D721Med (cell line): ENCODE measurements at regions not wholly inside any gene's neighbourhood (a gene's known extent, or its start where the extent isn't known, plus 50 kb on each side); places are given as distances from the start of the nearest gene placed in this dataset.

ENCODE experiments used
- DNase-seq: peaks from one replicate; pipeline ENCODE4 v3.0.0; 2011; ENCODE audit warnings: low spot score; ENCODE audit not compliant: insufficient read length
- FAIRE-seq: peaks from 2 replicates; lab custom pipeline; 2011; peaks lifted over from hg19 to GRCh38; lab: Jason Lieb, UNC
- TF ChIP-seq, protein P1 (sequence below): IDR thresholded peaks from 2 replicates; pipeline ENCODE4 v1.5.1; 2012; ENCODE audit warnings: mild to moderate bottlenecking, control low read depth; ENCODE audit not compliant: insufficient read depth; ENCODE audit errors: missing control alignments

DNA sequence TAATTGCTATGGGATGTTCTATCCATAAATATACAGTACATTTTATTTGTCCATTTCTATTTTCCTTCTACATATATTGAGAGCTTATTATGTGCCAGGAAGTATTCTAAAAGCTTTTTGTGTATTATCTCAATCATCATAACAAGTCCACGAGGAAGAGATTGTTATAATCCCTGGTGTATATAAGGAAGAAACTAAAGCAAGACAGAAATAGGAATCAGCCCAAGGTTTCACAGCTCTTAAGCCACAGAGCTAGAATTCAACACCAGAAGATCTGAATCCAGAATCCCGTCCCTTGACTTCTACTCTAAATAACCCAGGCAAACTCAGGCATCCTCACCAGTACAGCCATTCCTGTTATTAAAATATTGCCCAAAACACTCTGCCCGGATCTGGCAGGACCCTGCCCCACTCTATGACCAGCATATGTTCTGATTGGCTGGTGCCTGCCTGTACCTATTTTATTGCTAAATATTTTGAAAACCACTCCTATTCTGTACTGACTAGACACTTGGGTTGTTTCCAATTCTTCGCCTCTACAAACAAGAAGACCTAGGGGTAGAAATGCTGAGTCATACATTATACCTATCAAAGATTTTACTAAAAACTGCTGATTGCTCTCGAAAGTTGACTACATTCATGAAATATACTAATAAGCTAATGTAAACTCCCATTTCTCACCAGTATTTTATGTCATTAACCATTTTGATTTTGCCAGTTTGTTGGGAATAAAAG is 297.4 kb downstream of the ENC1 start:
- no peak for FAIRE-seq
- no peak for DNase-seq
- TF ChIP-seq, protein P1, sequence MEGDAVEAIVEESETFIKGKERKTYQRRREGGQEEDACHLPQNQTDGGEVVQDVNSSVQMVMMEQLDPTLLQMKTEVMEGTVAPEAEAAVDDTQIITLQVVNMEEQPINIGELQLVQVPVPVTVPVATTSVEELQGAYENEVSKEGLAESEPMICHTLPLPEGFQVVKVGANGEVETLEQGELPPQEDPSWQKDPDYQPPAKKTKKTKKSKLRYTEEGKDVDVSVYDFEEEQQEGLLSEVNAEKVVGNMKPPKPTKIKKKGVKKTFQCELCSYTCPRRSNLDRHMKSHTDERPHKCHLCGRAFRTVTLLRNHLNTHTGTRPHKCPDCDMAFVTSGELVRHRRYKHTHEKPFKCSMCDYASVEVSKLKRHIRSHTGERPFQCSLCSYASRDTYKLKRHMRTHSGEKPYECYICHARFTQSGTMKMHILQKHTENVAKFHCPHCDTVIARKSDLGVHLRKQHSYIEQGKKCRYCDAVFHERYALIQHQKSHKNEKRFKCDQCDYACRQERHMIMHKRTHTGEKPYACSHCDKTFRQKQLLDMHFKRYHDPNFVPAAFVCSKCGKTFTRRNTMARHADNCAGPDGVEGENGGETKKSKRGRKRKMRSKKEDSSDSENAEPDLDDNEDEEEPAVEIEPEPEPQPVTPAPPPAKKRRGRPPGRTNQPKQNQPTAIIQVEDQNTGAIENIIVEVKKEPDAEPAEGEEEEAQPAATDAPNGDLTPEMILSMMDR, result no peak

DNA sequence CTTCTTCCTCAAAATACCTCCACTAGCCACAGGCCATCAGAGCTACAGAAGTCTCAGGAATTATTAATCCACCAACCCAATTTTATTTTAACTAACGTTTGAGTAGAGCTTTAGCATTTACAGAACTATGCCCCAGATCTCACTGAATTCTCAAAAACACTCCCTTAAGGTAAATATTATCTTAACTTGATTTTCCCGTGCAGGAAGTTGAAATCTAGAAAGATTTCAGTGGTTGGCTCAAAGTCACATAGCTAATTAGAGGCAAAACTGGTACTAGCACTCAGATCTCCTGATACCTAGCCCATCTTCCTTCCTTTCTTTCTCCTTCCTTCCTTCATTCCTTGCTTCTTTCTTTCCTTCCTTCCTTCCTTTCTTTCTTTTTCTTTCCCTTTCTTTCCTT is 298.3 kb downstream of the ENC1 start:
- TF ChIP-seq, protein P1, result no peak
- FAIRE-seq (no peak), DNase-seq (no peak)

DNA sequence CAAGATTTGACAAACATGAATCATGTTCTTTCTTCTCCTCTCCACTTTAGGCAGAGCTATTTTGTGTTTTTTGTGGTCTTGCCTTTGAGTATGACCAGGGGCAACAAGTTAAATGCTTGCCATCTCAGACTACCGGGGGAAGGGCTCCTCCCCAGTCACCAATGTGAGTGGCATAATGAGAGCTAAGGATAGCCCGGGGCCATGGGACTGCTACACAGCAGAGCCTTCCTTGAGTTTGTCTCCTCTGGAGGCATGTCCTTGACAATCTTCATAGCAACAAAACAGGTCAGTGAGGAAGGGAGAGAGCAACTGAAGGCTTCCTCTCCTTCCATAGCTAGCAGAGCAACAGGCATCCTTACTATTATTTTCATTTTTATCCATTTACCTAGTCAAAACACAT is 299.3 kb downstream of the ENC1 start:
- DNase-seq (no peak), FAIRE-seq (no peak)
- TF ChIP-seq, protein P1, result no peak

DNA sequence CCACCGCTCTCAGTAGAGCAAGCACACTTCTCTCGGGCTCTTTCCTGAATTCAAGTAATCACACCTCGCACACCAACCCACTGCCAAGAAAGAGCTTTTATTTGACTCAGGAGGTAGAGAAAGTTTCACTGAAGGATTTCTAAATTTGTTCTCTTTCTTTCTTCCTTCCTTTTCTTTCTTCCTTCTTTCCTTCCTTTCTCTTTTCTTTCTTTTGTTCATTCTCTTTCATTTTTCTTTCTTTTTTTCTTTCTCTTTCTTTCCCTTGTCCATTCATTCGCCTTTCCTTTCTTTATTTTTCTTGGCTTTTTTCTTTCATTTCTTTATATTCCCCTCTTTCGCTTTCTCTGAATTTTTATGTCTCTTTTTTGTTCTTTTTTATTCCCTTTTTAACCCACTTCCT is 300.1 kb downstream of the ENC1 start:
- TF ChIP-seq, protein P1, result no peak
- no peak for DNase-seq
- no peak for FAIRE-seq

DNA sequence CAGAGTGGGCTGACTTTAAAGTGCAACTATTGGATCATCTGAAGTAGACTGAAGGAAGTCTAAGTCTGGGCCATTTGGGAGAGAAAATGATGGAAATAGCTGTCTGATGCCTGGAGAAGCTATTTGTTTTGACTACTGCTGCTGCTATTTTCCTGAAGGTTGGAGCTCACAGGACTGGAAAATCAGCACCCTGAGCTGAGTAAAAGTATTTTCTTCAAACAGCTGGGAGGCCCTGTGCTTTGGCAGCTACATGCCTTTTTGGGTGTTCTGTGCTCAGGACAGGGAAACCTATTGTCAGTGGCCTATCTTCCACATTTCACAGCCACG is 302.6 kb downstream of the ENC1 start:
- no peak for DNase-seq
- FAIRE-seq, result no peak
- TF ChIP-seq, protein P1, result no peak

DNA sequence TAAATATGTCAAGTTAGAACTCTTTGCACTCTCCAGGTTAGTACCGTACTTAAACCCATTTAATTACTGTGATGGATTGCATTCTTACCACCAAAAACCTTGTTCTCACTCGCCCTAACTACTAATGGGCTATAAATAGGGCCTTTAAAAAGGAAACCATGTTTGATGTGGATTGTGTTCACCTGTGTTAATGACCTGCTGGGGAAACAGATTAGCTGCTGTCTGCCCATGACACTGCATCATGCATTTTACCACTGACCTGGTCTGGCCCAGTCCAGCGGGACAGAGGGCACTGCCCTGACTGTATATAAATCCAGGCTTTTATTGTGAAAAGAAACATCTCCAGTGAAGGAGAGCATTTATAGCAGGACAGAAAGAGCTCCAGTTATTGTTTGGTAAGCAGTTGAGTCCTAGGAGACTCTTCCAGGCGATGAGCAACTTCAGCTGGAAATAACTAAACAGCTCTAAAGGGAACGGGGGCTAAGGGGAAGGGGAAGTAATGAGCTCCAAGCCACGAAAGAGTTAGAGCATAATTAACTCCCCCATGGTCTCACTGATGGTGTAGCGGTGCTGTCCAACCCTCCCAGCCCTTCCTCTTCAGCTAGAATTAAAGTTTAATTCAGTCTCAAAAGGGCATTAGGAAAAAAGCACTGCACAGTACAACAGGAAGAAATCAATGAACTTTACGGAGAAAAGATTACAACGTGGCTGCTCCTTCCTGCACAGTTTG is 303.1 kb downstream of the ENC1 start:
- DNase-seq (no peak), FAIRE-seq (no peak)
- TF ChIP-seq, protein P1, result no peak

DNA sequence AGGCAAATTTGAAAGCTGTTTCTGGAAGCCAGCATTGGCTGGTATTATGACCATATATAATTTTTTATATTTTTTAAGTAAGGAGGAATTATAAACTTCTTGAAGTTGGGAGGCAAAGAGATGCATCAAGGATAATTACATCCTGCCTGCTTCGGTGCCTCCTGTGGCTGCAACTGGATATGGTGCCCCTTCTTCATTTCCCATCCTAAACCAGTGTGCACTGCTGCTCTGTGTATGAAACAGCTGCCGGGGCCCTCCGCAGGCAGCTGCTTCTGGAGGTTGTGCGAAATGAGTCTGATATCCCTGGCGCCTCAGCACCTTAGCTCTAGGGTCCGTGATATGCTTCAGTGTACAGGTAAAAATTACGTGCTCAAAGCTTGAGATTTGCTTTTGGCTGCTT is 304.2 kb downstream of the ENC1 start:
- TF ChIP-seq, protein P1, result no peak
- DNase-seq (no peak), FAIRE-seq (no peak)
